MM.1S (cell line): ENCODE measurements at regions not wholly inside any gene's neighbourhood (a gene's known extent, or its start where the extent isn't known, plus 50 kb on each side); places are given as distances from the start of the nearest gene placed in this dataset.

Experiments
- DNase-seq: peaks from one replicate; pipeline ENCODE4 v3.0.0-alpha.2; 2015
- H2AFZ ChIP-seq: fragments of 300-600 bp; sonication (generic); 2 replicates; pipeline ENCODE4 v1.6.0; 2016; ENCODE audit warnings: antibody characterized with exemption, low read length
- H3F3A ChIP-seq: fragments of 300-600 bp; sonication (generic); 2 replicates; pipeline ENCODE4 v1.6.1; 2016; ENCODE audit warnings: mild to moderate bottlenecking, antibody characterized with exemption, low read length, moderate library complexity, mixed read lengths; ENCODE audit not compliant: insufficient read depth
- H3K27ac ChIP-seq: fragments of 300-600 bp; sonication (generic); 2 replicates; pipeline ENCODE4 v1.5.1; 2016; ENCODE audit warnings: mild to moderate bottlenecking, low read length
- H3K27me3 ChIP-seq: fragments of 300-600 bp; sonication (generic); replicated peaks from 2 replicates; pipeline ENCODE4 v1.6.0; 2016; ENCODE audit warnings: low read length; ENCODE audit not compliant: insufficient read depth
- H3K36me3 ChIP-seq: fragments of 300-600 bp; sonication (generic); replicated peaks from 2 replicates; pipeline ENCODE4 v1.6.1; 2016; ENCODE audit warnings: mild to moderate bottlenecking, low read length, mixed read lengths; ENCODE audit not compliant: insufficient read depth
- H3K4me1 ChIP-seq: fragments of 300-600 bp; sonication (generic); 2 replicates; pipeline ENCODE4 v1.6.1; 2016; ENCODE audit warnings: low read length, mixed read lengths
- H3K4me2 ChIP-seq: fragments of 300-600 bp; sonication (generic); 2 replicates; pipeline ENCODE4 v1.6.0; 2016; ENCODE audit warnings: low read depth, low read length
- H3K4me3 ChIP-seq: fragments of 300-600 bp; sonication (generic); 2 replicates; pipeline ENCODE4 v1.5.1; 2016; ENCODE audit warnings: low read length, mixed read lengths
- H3K79me2 ChIP-seq: fragments of 300-600 bp; sonication (generic); 2 replicates; pipeline ENCODE4 v1.6.1; 2016; ENCODE audit warnings: mixed run types, low read length, mixed read lengths
- H3K9ac ChIP-seq: fragments of 300-600 bp; sonication (generic); 2 replicates; pipeline ENCODE4 v1.6.1; 2016; ENCODE audit warnings: low read length, mixed read lengths
- H3K9me2 ChIP-seq: fragments of 300-600 bp; sonication (generic); replicated peaks from 2 replicates; pipeline ENCODE4 v1.6.1; 2016; ENCODE audit warnings: mild to moderate bottlenecking, low read length, mixed read lengths; ENCODE audit not compliant: insufficient read depth
- H3K9me3 ChIP-seq: fragments of 300-600 bp; sonication (generic); replicated peaks from 2 replicates; pipeline ENCODE4 v1.6.1; 2016; ENCODE audit warnings: mild to moderate bottlenecking, low read length, mixed read lengths; ENCODE audit not compliant: insufficient read depth
- H4K20me1 ChIP-seq: fragments of 300-600 bp; sonication (generic); 2 replicates; pipeline ENCODE4 v1.6.1; 2016; ENCODE audit warnings: mild to moderate bottlenecking, low read length, moderate library complexity, mixed read lengths; ENCODE audit not compliant: insufficient read depth
- CTCF ChIP-seq: fragments of 300-600 bp; sonication (generic); IDR thresholded peaks from 2 replicates; pipeline ENCODE4 v1.5.1; 2016; ENCODE audit warnings: antibody characterized with exemption, low read length, mixed read lengths
- EZH2 ChIP-seq: fragments of 300-600 bp; sonication (generic); optimal IDR thresholded peaks from 2 replicates; pipeline ENCODE3; 2017; ENCODE audit warnings: low read depth, mild to moderate bottlenecking, antibody characterized with exemption, low read length, mixed read lengths
- EZH2phosphoT487 ChIP-seq: fragments of 300-600 bp; sonication (generic); IDR thresholded peaks from 2 replicates; pipeline ENCODE4 v1.6.1; 2018; ENCODE audit warnings: antibody characterized with exemption, low read length

- no peaks in the 10 kb centered on the region for H3K4me1 ChIP-seq
- no peaks in the 10 kb centered on the region for H4K20me1 ChIP-seq
- no peak overlapping the region for H3K4me3 ChIP-seq
- H3K9ac ChIP-seq: no peak overlapping the region
- no peak overlapping the region for H3K27ac ChIP-seq
- no peaks in the 10 kb centered on the region for H3K9me3 ChIP-seq
- no peaks in the 10 kb centered on the region for H3K36me3 ChIP-seq
- H3K79me2 ChIP-seq: no peaks in the 10 kb centered on the region
- no peak for DNase-seq
- no peaks in the 10 kb centered on the region for H3F3A ChIP-seq
- H3K4me2 ChIP-seq: no peak overlapping the region
- H2AFZ ChIP-seq: no peak overlapping the region
- H3K9me2 ChIP-seq: no peaks in the 10 kb centered on the region
- TF ChIP-seq EZH2 (no peak), CTCF (no peak), EZH2phosphoT487 (no peak)
- no peaks in the 10 kb centered on the region for H3K27me3 ChIP-seq
Observed at GRCh38 chr10:76675951-76676587, 961.5 kb downstream of the KCNMA1 start.

- H3K9me2 ChIP-seq: no peaks in the 10 kb centered on the region
- no peak overlapping the region for H3K4me3 ChIP-seq
- no peaks in the 10 kb centered on the region for H4K20me1 ChIP-seq
- no peak overlapping the region for H3K27ac ChIP-seq
- H3F3A ChIP-seq: no peaks in the 10 kb centered on the region
- TF ChIP-seq EZH2 (no peak), EZH2phosphoT487 (no peak), CTCF (no peak)
- H3K27me3 ChIP-seq: no peaks in the 10 kb centered on the region
- no peak for DNase-seq
- no peak overlapping the region for H3K4me2 ChIP-seq
- H3K9me3 ChIP-seq: no peaks in the 10 kb centered on the region
- no peak overlapping the region for H2AFZ ChIP-seq
- H3K79me2 ChIP-seq: no peaks in the 10 kb centered on the region
- no peak overlapping the region for H3K9ac ChIP-seq
- H3K4me1 ChIP-seq: no peaks in the 10 kb centered on the region
- no peaks in the 10 kb centered on the region for H3K36me3 ChIP-seq
Observed at GRCh38 chr10:76675561-76675950, 962.1 kb downstream of the KCNMA1 start.

- Histone ChIP-seq H3K9me3 (no peaks in the 10 kb centered on the region), H3K27me3 (no peaks in the 10 kb centered on the region), H3F3A (no peaks in the 10 kb centered on the region), H2AFZ (no peak overlapping the region), H3K9me2 (no peaks in the 10 kb centered on the region), H3K4me1 (no peaks in the 10 kb centered on the region), H3K9ac (no peak overlapping the region), H3K4me3 (no peak overlapping the region), H3K79me2 (no peaks in the 10 kb centered on the region), H4K20me1 (no peaks in the 10 kb centered on the region), H3K4me2 (no peak overlapping the region), H3K27ac (no peak overlapping the region), H3K36me3 (no peaks in the 10 kb centered on the region)
- no peak for DNase-seq
- TF ChIP-seq EZH2phosphoT487: no peak
- no peak for TF ChIP-seq CTCF
- TF ChIP-seq EZH2: no peak
Observed at GRCh38 chr10:76667408-76668370, 969.9 kb downstream of the KCNMA1 start.
